Ecto neural progenitor cell (in vitro differentiated cells): ENCODE measurements at regions not wholly inside any gene's neighbourhood (a gene's known extent, or its start where the extent isn't known, plus 50 kb on each side); places are given as distances from the start of the nearest gene placed in this dataset.
A peak's percentile ranks its signal among the peaks of the same experiment; 100 is the strongest.

ENCODE experiments used
- DNase-seq: peaks from one replicate; pipeline ENCODE4 v3.0.0-alpha.2; 2018; ENCODE audit warnings: low spot score

DNA sequence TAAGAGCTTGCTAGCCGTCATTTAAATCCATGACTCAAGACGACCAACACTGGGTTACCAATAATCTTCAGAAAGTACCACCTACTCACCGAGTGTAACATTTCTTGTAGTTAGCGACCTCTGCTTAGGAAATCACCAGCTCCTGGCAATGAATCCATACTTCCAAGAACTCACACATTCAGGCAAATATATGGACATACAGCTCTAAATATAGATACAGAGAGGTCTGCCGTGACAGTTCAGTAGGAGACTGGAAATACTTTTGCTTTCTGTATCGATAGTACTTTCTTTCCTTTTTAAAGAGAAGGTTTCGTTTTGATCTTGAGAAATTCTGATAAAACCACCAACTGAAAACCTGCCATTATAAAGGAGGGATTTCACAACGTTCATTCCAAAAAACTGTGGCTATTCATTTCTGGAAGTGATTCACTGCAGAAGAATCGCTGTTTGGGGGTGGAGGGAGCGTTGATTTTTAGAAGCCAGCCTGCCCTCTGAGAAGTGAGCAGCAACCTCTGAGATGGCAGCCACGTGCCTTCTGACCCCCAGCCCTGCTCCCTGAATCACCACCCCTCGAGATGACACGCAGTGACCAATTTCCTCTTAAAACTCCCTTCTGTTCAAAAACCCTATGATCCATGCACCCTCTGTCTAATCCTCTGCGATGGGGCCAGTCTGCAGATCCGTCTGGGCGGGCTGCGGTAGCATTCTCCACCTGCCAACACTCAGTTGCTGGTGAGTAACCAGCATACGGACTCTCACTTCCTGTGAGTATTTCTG, 179.0 kb upstream of the KLF14 start:
- no peak for DNase-seq

DNA sequence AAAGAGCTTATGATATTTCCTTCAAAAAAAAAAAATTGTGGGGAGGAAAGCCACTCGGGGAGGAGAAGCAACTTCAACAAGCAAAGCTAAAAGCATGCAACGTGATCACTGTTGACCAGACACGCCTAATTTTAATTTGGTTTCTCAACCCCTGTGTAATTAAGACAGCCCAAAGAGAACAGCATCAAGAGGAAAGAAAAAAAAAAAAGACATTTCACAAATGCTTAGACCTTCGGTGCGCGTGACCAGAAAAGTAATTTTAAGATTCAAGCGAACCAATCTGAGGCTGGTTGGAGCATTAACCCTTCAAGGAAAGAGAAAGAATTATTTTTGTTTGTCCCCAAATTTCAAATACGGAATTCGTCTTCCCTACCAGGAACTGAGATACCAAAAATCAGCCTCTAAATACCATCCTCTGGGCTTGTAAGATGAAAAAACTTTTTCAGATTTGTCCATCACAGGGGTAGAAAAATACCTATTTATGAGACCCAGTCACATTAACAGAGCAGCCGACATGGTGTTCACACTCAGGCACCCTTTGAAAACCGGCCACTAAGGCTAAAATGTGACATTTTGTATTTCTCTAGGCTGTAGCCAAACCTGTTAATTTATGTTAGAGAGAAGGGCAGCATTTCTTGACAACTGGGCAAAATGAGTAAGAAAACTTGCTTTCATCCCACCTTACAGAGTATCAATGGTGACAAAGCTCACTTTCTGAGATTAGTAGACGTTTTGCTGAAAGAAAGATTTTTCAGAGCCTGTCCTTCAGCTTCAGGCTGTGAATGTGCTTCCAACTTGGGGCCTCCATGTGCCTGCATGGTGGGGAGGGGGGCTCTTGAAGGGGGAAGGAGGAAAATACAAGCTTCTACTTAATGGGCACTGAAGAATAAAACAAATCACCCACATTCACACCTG, 179.9 kb upstream of the KLF14 start:
- DNase-seq = no peak

DNA sequence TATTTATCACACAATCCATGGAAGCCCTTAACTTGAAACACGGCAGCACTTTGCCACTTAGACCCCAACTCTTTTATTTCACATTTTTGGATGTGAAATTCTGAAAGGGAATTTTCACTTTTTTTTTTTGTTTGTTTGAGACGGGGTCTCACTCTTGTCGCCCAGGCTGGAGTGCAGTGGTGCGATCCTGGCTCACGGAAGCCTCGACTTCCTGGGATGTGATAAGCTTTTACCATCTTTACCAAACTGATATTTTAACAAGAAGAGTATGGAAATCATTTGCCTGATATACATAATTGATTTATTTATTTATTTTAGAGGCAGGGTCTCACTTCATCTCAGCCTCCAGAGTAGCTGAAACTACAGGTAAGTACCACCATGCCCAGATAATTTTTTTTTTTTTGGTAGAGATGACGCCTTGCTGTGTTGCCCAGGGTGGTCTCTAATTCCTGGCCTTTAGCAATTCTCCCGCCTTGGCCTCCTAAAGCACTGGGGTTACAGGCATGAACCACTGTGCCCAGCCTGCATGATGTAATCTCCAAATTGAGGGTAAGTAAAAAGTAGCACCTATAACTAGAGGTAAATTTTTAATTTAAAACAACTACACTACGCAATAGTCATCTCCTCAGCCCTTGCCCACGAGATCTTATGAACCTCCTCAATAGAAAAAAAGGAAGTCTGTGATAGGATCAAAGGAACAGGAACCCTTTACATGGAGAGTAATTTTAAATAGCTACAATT, 180.7 kb upstream of the KLF14 start:
- DNase-seq = no peak

DNA sequence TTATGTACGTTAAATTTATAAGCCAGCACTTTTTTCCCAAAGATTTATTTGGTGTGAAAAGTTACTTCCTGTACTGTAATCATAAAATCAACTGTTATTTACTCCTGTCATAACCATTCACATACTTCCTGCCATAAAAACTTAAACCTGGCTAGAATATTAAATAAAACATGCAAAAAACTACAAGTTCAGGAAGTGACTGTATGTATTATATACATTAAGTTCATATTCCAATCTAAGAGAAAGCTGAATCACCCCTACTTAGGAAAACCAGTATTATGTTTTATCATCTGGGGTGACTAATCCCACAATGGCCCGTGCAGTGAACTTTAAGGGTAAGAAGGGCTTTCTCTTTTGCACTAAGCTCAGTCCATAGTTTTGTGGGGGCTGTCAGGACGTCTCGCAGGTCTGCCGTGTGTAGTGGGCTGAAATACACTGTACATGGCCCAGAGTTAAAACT, 183.7 kb upstream of the KLF14 start:
- DNase-seq = no peak

DNA sequence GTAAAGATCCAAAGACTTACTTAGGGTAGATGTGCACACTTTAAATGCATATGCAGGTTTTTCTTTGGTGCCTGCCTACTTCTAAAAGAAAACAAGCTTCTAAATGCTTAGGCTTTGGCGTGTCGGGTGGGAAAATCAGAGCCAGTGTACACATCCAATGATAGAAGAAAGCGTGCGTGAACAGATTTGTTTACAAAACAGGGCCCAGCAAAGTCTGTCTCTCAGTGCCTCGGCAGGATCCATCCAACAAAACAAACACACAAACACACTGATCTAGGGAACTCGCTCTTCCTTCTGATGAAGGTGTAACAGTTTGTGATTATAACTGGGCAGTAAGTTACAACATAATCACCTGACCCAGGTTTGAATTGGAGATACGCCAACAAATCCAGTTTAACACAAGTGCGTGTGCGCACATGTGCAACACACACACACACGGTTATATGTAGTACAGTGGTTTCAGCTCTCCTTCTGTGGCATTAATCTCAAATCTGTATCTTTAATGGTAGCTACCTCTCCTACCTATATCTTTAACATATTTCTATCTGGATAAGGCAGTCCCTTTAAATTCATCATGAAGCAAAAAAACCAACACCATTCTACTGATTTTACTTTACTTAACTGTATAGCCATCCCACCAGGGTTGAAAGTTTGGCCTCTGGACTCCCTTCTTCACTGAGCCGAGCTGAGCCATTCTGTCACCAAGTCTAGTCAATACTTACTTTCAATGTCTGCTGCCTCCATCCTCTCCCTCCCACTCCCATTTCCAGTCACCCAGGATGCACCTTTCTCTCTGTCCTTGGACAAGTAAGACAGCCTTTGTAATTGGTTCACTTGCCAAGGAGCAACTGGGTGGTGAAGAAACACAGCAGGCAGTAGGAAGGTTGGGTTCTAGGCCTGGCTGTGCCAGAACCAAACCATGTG, 184.4 kb upstream of the KLF14 start:
- DNase-seq = no peak

DNA sequence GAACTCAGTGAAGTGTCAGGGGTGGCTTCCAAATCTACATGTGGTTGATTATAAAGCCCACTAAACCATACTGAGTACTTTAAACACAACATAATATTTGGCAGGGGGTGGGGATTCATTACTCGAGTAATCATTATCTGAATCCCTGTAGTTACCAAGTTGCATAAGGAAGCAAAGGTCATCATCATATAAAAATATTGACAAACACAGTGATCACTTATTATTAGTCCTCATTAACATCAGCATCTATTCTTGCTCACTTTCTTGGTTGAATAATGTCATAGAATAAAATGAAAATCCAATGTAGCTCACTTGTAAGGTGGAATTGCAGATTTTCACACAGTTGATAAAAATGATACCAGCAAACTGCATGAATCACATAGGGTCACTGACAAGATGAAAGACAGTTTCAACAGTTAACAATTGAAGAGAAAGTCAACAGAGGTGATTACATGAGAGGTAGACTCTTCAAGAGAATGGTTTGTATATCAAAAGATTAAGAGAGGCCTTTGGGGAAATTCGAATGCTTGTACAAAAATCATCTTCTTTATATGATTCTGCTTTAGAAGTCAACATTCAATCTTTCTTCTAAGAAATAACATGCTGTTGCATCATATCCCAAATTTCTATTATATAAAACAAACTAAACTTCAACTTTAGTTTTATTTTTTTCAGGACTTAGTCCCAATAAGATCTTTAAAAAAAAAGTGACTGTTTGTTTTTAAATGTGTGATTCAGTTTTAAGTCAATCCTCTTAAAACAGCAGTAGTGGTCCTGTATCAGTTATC, 185.5 kb upstream of the KLF14 start:
- DNase-seq = no peak

DNA sequence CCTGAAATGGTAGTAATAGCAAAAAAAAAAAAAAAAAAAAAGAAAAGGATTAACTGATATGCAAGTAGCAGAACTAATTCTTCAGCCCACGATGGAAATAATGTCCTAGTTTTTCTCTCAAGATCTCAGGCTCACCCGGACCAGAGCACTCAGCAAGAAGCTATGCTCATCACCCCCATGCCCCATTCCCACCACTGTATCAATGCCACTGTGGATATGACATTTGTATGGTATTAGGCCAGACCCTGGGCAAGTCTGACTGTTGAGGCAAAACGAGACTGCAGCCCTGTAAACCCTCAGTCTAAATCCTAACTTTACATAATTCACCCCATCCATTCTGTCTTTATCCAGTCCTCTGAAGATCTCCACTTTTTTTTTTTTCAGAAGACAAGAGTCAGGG, 186.1 kb upstream of the KLF14 start:
- no peak for DNase-seq

DNA sequence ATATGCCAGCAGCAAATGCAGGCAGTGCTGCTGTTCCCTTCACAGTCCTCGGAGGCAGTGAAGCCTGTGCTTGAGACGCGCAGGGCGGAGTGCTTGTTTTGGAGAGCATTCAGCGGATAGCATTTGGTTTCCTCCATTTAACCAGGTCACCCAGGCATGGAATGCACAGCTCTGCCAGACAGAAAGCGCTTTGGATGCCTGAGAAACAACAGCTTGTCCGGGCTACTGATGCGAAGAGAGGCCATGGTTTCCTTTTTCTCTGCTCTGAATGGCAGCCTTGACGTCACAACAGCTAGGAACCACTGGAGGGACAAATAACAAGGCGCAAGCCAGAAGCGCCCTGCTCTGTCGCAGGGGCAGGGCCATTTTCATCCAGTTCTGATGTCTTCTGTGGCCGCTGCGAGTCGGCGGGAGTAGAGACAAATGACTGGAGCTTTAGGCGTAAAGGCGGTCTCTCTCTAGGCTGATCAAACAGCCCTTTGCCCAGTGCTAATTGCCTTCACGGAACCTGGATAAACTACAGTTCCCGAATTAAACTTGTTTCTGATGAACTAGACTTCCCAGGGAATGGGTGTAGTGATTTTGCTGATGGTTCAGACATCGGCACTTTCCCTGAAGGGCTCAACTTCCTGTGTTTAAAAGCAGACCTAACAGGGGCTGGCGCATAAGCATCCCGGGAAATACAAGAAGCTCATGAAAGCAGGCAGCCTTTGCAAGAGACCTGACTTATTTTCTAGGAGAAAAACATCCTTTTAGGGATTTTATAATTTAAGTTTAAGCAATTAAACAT, 187.6 kb upstream of the KLF14 start:
- DNase-seq = peak; percentile 62

DNA sequence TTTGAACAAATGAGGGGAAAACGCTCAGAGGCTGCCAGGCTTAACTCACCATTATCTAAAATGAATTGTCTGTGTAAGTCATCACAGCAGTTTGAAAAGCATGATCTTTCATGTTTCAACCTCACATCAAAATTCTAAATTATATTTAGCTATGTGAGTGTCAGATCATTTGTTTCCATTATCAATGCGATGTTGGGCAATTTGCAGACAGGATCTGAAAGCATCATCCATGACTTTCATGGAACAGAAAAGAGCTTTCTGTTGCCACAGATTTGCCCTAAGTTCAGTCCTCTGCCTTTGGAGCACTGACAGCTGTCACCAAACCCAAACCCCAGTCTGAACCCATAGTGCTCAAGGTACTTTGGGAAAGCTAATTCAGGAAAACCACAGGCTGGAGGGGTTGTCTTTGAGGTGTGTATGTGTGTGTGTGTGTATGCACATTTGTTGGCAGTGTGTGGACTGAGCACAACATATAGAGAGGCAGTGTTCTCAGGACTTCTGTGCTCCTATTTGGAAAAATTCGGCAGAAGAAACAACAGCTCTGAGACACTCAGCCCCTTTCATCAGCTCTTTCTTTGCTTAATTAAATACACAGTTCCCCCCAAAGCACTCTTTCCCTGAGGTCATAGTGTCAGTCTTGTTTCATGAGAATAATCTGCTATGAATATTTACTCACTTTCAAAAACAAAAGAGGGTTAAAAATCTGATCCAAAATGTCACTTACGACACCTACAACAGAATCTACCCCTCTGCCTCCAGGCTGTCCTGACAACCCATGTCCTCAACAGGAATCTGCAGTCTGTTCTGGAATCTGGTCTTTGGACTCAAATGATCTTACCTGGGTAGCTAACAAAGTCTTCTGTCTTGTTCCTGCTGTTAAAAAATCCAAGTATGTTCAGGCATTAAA, 188.5 kb upstream of the KLF14 start:
- no peak for DNase-seq

DNA sequence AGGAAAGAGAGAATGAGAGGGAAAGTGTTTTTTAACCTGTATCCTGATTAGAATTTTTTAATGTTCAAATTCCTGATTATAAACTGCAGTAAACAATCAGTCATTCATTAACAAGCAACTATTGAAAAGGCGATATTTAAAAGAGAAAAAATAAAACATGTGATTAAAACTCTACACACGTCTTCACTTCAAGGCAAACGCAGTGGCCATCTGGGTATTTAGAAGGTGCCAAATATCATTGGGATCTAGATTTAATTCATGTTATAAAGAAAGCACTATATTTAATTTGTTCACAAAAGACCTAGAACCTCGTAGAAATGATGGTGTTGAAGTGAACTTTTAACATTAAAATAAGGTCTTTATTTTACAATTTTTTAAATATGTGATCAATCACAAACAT, 189.4 kb upstream of the KLF14 start:
- no peak for DNase-seq

DNA sequence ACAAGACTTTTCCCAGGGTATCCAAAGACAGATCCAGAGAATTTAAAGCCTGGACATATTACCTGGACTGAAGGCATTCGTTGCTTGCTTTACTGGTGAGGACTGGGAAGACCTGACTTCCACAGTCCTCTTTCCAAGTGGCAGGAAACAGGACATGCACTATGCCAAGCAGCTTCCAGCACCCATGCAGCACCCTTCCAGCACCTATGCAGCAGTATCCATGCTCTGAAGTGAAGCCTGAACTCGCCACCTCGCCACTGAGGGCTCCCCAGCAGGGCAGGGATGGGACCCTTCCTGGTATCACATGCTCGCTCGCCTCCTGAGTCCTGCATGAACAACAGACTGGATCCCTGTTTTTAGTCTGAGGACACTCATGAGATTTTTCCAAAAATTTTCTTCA, 189.9 kb upstream of the KLF14 start:
- no peak for DNase-seq

DNA sequence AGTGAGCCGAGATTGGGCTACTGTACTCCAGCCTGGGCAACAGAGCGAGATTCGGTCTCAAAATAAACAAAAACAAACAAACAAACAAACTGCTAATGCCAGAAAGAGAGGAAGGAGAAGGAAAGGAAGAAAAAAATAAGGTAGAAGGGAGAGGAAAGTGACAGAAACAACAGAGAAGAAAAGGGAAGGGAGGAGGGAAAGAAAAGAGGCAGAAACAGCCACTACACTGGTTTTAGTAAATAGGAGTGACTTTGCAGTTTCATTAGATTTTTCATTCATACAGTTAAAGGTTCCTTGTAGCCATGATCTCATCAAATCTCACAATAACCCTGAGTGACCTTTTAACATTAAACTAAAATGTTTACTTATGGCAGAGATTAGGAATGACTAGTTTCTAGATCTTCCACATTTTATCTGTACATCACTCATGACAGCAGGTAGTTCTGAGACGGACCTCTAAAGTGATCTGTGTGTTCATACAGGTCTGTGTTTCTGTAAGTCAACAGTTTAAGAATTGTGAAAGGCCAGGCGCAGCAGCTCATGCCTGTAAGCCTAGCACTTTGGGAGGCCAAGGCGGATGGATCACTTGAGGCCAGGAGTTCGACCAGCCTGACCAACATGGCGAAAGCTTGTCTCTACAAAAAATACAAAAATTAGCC, 191.3 kb upstream of the KLF14 start:
- no peak for DNase-seq

DNA sequence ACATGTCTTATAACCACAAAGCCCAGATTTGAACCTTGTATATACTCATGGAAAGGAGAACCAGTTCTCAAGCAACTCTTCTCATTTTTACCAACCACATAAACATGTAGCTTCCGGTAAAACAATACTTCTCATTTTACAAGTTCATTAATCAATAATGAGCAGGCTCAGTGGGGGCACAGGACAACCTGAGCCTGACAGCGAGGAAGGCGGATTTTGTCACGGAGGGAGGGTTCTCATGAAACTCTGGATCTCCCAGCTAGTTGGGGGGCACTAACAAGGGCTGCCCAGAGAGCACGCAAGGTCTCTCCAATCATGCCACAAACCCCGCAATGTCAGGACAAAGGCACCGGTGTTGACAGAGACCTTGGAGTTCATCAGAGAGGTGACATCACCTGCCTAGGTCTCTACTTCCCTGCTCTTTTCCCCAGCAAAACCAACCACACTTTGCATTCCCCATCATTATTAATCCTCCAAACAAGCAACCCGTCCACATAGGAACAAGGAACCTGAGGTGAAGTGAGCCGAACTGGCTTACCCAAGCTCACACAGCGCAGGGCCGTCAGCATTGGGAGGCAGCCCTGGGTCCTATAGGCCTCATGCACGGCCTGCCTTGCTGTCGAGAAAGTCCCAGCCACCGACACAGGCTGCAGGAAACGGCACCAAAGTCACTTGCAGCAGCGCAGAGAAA, 192.1 kb upstream of the KLF14 start:
- DNase-seq = no peak

DNA sequence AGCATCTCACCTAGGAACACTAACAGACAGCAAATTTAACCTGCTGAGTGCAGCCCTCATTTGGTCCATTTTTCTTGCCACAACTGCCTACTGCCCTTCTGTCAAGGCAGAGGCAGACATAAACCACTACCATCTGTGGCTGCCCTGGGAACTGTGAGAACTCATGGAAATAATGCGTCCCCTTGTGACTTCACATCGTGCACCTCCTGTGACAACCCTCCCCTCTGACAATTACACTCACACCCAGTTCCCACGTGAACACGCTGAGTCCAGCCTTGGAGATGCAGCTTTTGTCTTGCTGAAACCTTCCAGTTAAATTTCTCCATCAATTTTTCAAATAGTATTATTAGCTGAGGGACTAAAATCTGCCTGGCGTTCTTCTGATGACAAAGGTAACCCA, 193.1 kb upstream of the KLF14 start:
- DNase-seq = no peak

DNA sequence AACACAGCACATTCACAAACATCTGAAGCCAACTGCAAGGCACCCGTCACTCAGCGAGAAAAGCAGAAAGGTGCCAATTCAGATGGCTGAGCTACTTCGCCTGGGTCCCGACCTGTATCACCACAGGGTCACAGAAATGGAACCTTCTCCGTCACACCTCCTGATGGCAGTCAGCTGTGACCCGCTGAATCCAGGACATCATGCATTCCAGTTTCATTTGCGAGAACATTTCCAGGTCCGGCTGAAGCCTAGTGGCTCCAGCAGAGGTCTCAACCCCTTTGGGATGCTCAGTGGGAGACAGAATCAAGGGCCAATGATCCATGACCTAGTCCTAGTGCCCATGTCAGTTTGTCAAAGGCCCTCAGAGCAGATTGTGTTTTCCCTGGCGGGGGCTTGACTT, 193.6 kb upstream of the KLF14 start:
- DNase-seq = no peak

DNA sequence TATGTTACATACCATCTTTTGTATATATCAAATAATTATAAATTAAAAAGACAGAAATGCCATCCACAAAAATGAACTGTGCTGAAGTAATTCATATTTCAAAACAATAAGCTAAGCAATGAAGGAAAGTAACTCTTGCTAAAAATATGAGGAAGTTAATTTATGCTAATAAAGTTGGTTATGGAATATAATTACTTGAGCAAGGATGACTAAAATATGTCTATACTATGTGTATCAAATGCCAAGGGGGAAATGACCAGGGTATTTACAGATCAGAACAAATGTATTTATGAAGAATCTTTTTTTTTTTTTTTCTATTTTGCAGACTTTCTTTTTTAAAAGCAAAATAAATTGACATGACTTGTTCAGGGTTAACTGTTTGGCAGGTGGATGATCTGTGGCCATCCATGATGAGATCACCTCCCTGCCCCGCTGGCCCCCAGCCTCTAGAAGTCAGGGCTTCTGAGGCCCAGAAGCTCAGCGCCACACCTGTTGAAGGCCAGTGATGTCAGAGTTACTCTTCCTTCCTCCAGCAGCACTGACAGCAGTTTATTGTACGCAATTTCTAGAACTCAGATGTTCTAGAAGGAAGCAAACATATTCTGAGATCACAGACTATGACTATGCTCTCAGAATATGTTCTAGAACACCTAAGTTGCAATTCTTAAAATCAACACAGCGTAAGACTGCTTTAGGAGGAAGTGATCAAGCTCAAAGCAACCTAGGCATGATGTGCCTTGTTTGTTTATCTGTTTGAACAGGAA, 196.1 kb upstream of the KLF14 start:
- no peak for DNase-seq

DNA sequence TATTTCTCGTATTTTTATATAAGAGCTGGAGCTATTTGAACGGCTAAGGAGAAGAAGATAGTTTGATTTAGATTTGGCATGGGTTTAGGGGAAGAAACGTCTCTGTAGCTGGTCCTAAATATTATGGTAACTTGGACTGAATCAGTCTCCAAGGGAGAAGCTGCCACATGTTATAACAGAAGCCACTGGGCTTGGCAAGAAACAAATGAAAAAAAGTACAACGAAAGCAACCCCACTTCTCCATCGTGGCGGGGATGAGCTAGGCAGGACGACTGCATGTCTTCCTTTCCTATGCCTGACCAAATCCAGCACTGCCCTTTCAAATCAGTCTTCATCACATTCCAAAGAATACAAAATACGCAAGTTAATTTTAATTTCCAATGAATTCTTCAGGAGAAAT, 196.7 kb upstream of the KLF14 start:
- DNase-seq = no peak
